Erythroblast (primary cell): ENCODE measurements at regions not wholly inside any gene's neighbourhood (a gene's known extent, or its start where the extent isn't known, plus 50 kb on each side); places are given as distances from the start of the nearest gene placed in this dataset.

Source experiments
- GATA1 ChIP-seq: IDR thresholded peaks from 2 replicates; pipeline ENCODE4 v1.6.1; 2011; ENCODE audit warnings: low read depth, mild to moderate bottlenecking, control low read depth, low read length, moderate library complexity
- POLR2A ChIP-seq: IDR thresholded peaks from 2 replicates; pipeline ENCODE4 v1.6.1; 2011; ENCODE audit warnings: mild to moderate bottlenecking, low read length

DNA sequence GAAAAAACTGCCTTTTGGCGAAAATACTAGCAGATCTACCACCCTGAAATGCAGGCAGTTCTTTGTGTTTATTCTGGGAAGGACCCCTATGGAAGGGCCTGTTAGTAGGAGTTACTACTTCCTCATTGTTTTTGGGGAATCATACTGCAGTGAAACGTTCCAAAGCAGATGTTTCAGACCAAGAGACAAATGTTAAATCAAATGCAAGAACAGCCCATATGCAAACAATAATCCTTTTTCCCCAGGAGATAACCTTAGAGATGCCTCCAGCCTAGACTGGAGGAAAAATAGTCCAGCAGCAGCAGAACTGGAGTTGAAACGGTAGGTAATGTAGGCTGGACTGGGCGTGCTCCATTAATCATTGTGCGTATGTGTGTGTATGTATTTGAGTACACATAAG, 65.9 kb upstream of the VWDE start:
- no peak for TF ChIP-seq POLR2A
- no peak for TF ChIP-seq GATA1
